ENCODE measurements at regions not wholly inside any gene's neighbourhood (a gene's known extent, or its start where the extent isn't known, plus 50 kb on each side); places are given as distances from the start of the nearest gene placed in this dataset.

GRCh38 chr4:3706111-3706511, 60.1 kb upstream of the ADRA2C start:
- Mint-ChIP-seq H3K27me3 (peaks cover 15% of the 10 kb centered on the region), H3K9me3 (no peaks in the 10 kb centered on the region), H3K36me3 (ENCODE audit: low read depth) (no peaks in the 10 kb centered on the region), H3K4me3 (no peak overlapping the region), H3K27ac (no peak overlapping the region), H3K4me1 (ENCODE audit: low read depth) (no peaks in the 10 kb centered on the region)
- Histone ChIP-seq H3K27me3 (ENCODE audit: control insufficient read depth in 1 of 2, insufficient read depth in 2 of 2, low read length in 2 of 2) (peaks cover 3% of the 10 kb centered on the region in 2 experiments), H3K36me3 (ENCODE audit: insufficient read depth, low read length) (no peaks in the 10 kb centered on the region), H3K9me3 (ENCODE audit: control insufficient read depth in 1 of 2, insufficient read depth in 1 of 2, low read length in 2 of 2) (peaks cover 0 to 10% of the 10 kb centered on the region in 2 experiments), H3K4me3 (ENCODE audit: low read length) (no peak overlapping the region), H3K27ac (ENCODE audit: low read depth in 1 of 2, low read length in 2 of 2) (no peak overlapping the region), H3K4me1 (ENCODE audit: insufficient read depth, low read length) (no peaks in the 10 kb centered on the region)
- ChIA-PET CTCF (no interaction called here), POLR2A (no interaction called here)
- ATAC-seq (ENCODE audit: poor library complexity) (no peak), DNase-seq (no peak)
- no peak for TF ChIP-seq CTCF (IDR thresholded peaks at IDR 0.05)
- intact Hi-C loops (cut with DNase I, micrococcal nuclease): no loop called here

GRCh38 chr4:3705236-3705987, 60.8 kb upstream of the ADRA2C start:
- TF ChIP-seq CTCF (IDR thresholded peaks at IDR 0.05): no peak
- Histone ChIP-seq H3K27me3 (ENCODE audit: control insufficient read depth in 1 of 2, insufficient read depth in 2 of 2, low read length in 2 of 2) (peaks cover 3% of the 10 kb centered on the region in 2 experiments), H3K4me1 (ENCODE audit: insufficient read depth, low read length) (no peaks in the 10 kb centered on the region), H3K9me3 (ENCODE audit: control insufficient read depth in 1 of 2, insufficient read depth in 1 of 2, low read length in 2 of 2) (peaks cover 0 to 11% of the 10 kb centered on the region in 2 experiments), H3K4me3 (ENCODE audit: low read length) (no peak overlapping the region), H3K27ac (ENCODE audit: low read depth in 1 of 2, low read length in 2 of 2) (no peak overlapping the region), H3K36me3 (ENCODE audit: insufficient read depth, low read length) (no peaks in the 10 kb centered on the region)
- intact Hi-C loops (cut with DNase I, micrococcal nuclease): no loop called here
- DNase-seq: no peak
- CTCF ChIA-PET: no interaction called here
- Mint-ChIP-seq H3K36me3 (ENCODE audit: low read depth) (no peaks in the 10 kb centered on the region), H3K4me3 (no peak overlapping the region), H3K9me3 (no peaks in the 10 kb centered on the region), H3K27ac (no peak overlapping the region), H3K27me3 (peaks cover 20% of the 10 kb centered on the region), H3K4me1 (ENCODE audit: low read depth) (no peaks in the 10 kb centered on the region)
- no peak for ATAC-seq (ENCODE audit: poor library complexity)
- POLR2A ChIA-PET: no interaction called here

GRCh38 chr4:3704669-3705068, 61.5 kb upstream of the ADRA2C start:
- Mint-ChIP-seq H3K9me3 (no peaks in the 10 kb centered on the region), H3K4me1 (ENCODE audit: low read depth) (no peaks in the 10 kb centered on the region), H3K36me3 (ENCODE audit: low read depth) (no peaks in the 10 kb centered on the region), H3K27me3 (peaks cover 21% of the 10 kb centered on the region), H3K27ac (no peak overlapping the region), H3K4me3 (no peak overlapping the region)
- no peak for ATAC-seq (ENCODE audit: poor library complexity)
- H3K9me3 ChIP-seq (ENCODE audit: control insufficient read depth in 1 of 2, insufficient read depth in 1 of 2, low read length in 2 of 2): peaks cover 0 to 16% of the 10 kb centered on the region in 2 experiments
- DNase-seq: no peak
- no peaks in the 10 kb centered on the region for H3K4me1 ChIP-seq (ENCODE audit: insufficient read depth, low read length)
- no peak overlapping the region for H3K4me3 ChIP-seq (ENCODE audit: low read length)
- no peak overlapping the region for H3K27ac ChIP-seq (ENCODE audit: low read depth in 1 of 2, low read length in 2 of 2)
- CTCF ChIA-PET: no interaction called here
- intact Hi-C loops (cut with DNase I, micrococcal nuclease): no loop called here
- peaks cover 3% of the 10 kb centered on the region in 2 experiments for H3K27me3 ChIP-seq (ENCODE audit: control insufficient read depth in 1 of 2, insufficient read depth in 2 of 2, low read length in 2 of 2)
- TF ChIP-seq CTCF (IDR thresholded peaks at IDR 0.05): no peak
- POLR2A ChIA-PET: no interaction called here
- no peaks in the 10 kb centered on the region for H3K36me3 ChIP-seq (ENCODE audit: insufficient read depth, low read length)
